GM23338 (cell line): ENCODE measurements at regions not wholly inside any gene's neighbourhood (a gene's known extent, or its start where the extent isn't known, plus 50 kb on each side); places are given as distances from the start of the nearest gene placed in this dataset.

Experiments
- ATAC-seq: fragments of 200-7000 bp; cut with Tn5 transposase; 3 replicates; pipeline ENCODE4 v1.9.1; 2020
- DNase-seq: peaks from one replicate; pipeline ENCODE4 v3.0.0-alpha.2; 2015; ENCODE audit warnings: low spot score
- H2AFZ ChIP-seq: fragments of 200-600 bp; sonication (generic); 2 replicates; pipeline ENCODE4 v1.8.0; 2016; ENCODE audit warnings: antibody characterized with exemption, mild to moderate bottlenecking, moderate library complexity
- H3F3A ChIP-seq: fragments of 200-600 bp; sonication (generic); replicated peaks from 2 replicates; pipeline ENCODE4 v1.8.0; 2017; ENCODE audit warnings: antibody characterized with exemption, mixed run types, low read depth
- H3K27ac ChIP-seq: fragments of 200-600 bp; sonication (generic); 2 replicates; pipeline ENCODE4 v1.6.1; 2016; ENCODE audit warnings: low read depth
- H3K27me3 ChIP-seq: fragments of 200-600 bp; sonication (generic); 2 replicates; pipeline ENCODE4 v1.8.0; 2016; ENCODE audit warnings: mild to moderate bottlenecking, mixed run types, moderate library complexity; ENCODE audit not compliant: insufficient read depth
- H3K36me3 ChIP-seq: fragments of 200-600 bp; sonication (generic); 2 replicates; pipeline ENCODE4 v1.8.0; 2016; ENCODE audit warnings: mild to moderate bottlenecking; ENCODE audit not compliant: insufficient read depth
- H3K4me1 ChIP-seq: fragments of 200-600 bp; sonication (generic); 2 replicates; pipeline ENCODE4 v1.8.0; 2016; ENCODE audit warnings: mild to moderate bottlenecking, moderate library complexity; ENCODE audit not compliant: insufficient read depth
- H3K4me2 ChIP-seq: fragments of 200-600 bp; sonication (generic); 2 replicates; pipeline ENCODE4 v1.7.1; 2017; ENCODE audit warnings: mixed run types
- H3K4me3 ChIP-seq: fragments of 200-600 bp; sonication (generic); 2 replicates; pipeline ENCODE4 v1.6.1; 2016; ENCODE audit warnings: mixed run types
- H3K79me2 ChIP-seq: fragments of 200-600 bp; sonication (generic); replicated peaks from 2 replicates; pipeline ENCODE4 v1.8.0; 2017; ENCODE audit warnings: mild to moderate bottlenecking; ENCODE audit not compliant: insufficient read depth
- H3K9me2 ChIP-seq: fragments of 200-600 bp; sonication (generic); 2 replicates; pipeline ENCODE4 v1.8.0; 2017; ENCODE audit not compliant: insufficient read depth
- H4K20me1 ChIP-seq: fragments of 200-600 bp; sonication (generic); replicated peaks from 2 replicates; pipeline ENCODE4 v1.8.0; 2017; ENCODE audit warnings: mild to moderate bottlenecking; ENCODE audit not compliant: insufficient read depth
- H3K27ac Mint-ChIP-seq: 2 replicates; pipeline ENCODE4 v1.8.0; 2020; ENCODE audit warnings: inconsistent platforms, mild to moderate bottlenecking, moderate library complexity, mixed read lengths
- H3K27me3 Mint-ChIP-seq: 3 replicates; pipeline ENCODE4 v1.8.0; 2022; ENCODE audit warnings: low read depth, mild to moderate bottlenecking, moderate library complexity, mixed read lengths, inconsistent platforms; ENCODE audit not compliant: insufficient read depth, poor library complexity
- H3K36me3 Mint-ChIP-seq: 3 replicates; pipeline ENCODE4 v1.8.0; 2021; ENCODE audit warnings: low read depth, mild to moderate bottlenecking, inconsistent platforms, moderate library complexity, mixed read lengths
- H3K4me1 Mint-ChIP-seq: 3 replicates; pipeline ENCODE4 v1.8.0; 2020; ENCODE audit warnings: mild to moderate bottlenecking, inconsistent platforms, mixed read lengths
- H3K4me3 Mint-ChIP-seq: 3 replicates; pipeline ENCODE4 v1.8.0; 2021; ENCODE audit warnings: moderate library complexity, mild to moderate bottlenecking, inconsistent platforms, mixed read lengths
- H3K9me3 Mint-ChIP-seq: 3 replicates; pipeline ENCODE4 v1.8.0; 2020; ENCODE audit warnings: moderate library complexity, mild to moderate bottlenecking, inconsistent platforms, mixed read lengths
- CTCF ChIP-seq, 2 experiments: fragments of 200-600 bp in 1 of 2; sonication (generic) in 1 of 2; conservative IDR thresholded peaks; 2 replicates each; pipeline versions ENCODE4 v1.5.1 to v1.6.1; 2016 to 2017; ENCODE audit warnings: antibody characterized with exemption in 2 of 2, low read depth in 2 of 2, mild to moderate bottlenecking in 2 of 2, moderate library complexity in 1 of 2
- EZH2phosphoT487 ChIP-seq: fragments of 200-600 bp; sonication (generic); IDR thresholded peaks from one replicate; pipeline ENCODE4 v1.8.1; 2018; ENCODE audit warnings: antibody characterized with exemption; ENCODE audit not compliant: unreplicated experiment
- JUNB ChIP-seq: IDR thresholded peaks from one replicate; pipeline ENCODE4 v1.6.1; 2016; ENCODE audit warnings: antibody characterized with exemption; ENCODE audit not compliant: unreplicated experiment
- NANOG ChIP-seq: IDR thresholded peaks from 2 replicates; pipeline ENCODE4 v1.6.1; 2016; ENCODE audit warnings: antibody characterized with exemption, borderline replicate concordance
- POLR2AphosphoS5 ChIP-seq: IDR thresholded peaks from 2 replicates; pipeline ENCODE4 v1.6.1; 2016; ENCODE audit warnings: antibody characterized with exemption, low read depth
- STAT1 ChIP-seq: IDR thresholded peaks from one replicate; pipeline ENCODE4 v1.6.1; 2016; ENCODE audit warnings: antibody characterized with exemption; ENCODE audit not compliant: unreplicated experiment
- ZNF331 ChIP-seq: fragments of 250-450 bp; sonication (Bioruptor Pico); IDR thresholded peaks from 2 replicates; pipeline ENCODE4 v1.5.0; 2020; ENCODE audit warnings: low read depth, mild to moderate bottlenecking, moderate library complexity
- ZNF462 ChIP-seq: fragments of 250-450 bp; sonication (Bioruptor Pico); IDR thresholded peaks from 2 replicates; pipeline ENCODE4 v1.5.0; 2020; ENCODE audit warnings: mild to moderate bottlenecking, moderate library complexity

GRCh38 chr7:3164380-3164792 lies 120.7 kb upstream of the CARD11 start (continued):
- TF ChIP-seq ZNF462 (CRISPR knock-in tag) (no peak), NANOG (no peak), STAT1 (no peak), ZNF331 (CRISPR knock-in tag) (no peak), EZH2phosphoT487 (no peak), JUNB (no peak)

- Histone ChIP-seq H3K4me3 (no peak overlapping the region), H3K79me2 (no peaks in the 10 kb centered on the region), H3F3A (no peaks in the 10 kb centered on the region), H3K9me2 (0 out of 2 replicates have a peak, but pooled peaks cover 5% of the 10 kb centered on the region), H3K27ac (no peak overlapping the region), H3K4me1 (peaks cover 8% of the 10 kb centered on the region), H4K20me1 (no peaks in the 10 kb centered on the region), H3K36me3 (no peaks in the 10 kb centered on the region), H3K4me2 (no peak overlapping the region), H3K27me3 (no peaks in the 10 kb centered on the region), H2AFZ (no peak overlapping the region)
- Mint-ChIP-seq H3K27me3 (peaks cover 6% of the 10 kb centered on the region), H3K4me3 (no peak overlapping the region), H3K36me3 (0 out of 3 replicates have a peak, but pooled peaks cover 3% of the 10 kb centered on the region), H3K4me1 (peaks cover 12% of the 10 kb centered on the region), H3K9me3 (peaks cover 13% of the 10 kb centered on the region; the same call in 2 of the 3 replicates), H3K27ac (no peak overlapping the region)
- DNase-seq (no peak), ATAC-seq (no peak)
- TF ChIP-seq POLR2AphosphoS5 (no peak), CTCF (conservative IDR thresholded peaks at IDR 0.05; ENCODE audit: low read depth in 2 of 2) (no peak)
These were observed 122.3 kb upstream of the CARD11 start for GRCh38 chr7:3165681-3166580.
